ENCODE measurements at regions not wholly inside any gene's neighbourhood (a gene's known extent, or its start where the extent isn't known, plus 50 kb on each side); places are given as distances from the start of the nearest gene placed in this dataset.
"Not testable (repeated sequence)": the region's sequence is repeated elsewhere in the genome, so short reads cannot be mapped to it uniquely, and the experiment has no call there.

DNA sequence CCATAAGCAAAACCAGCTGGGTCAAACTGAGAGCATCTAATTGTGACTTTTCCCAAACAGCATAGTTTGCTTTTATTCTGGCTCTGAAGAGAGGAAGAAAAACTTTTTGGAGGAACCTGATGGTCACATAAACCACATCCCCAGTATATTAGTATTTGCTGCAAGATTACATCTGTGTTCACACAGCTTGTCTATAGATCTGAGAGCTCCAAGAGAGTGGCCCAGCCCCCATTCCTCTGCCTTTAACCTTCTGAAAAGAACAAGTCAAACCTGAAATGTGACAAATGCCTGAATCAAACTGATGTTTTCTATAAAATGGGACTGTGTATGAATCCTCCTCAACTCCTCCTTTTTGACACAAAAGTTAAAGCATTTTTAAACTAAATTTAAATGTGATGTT, 435.2 kb downstream of the ZNF479 start:
- not testable (repeated sequence) for DNase-seq (ENCODE audit: low spot score)

DNA sequence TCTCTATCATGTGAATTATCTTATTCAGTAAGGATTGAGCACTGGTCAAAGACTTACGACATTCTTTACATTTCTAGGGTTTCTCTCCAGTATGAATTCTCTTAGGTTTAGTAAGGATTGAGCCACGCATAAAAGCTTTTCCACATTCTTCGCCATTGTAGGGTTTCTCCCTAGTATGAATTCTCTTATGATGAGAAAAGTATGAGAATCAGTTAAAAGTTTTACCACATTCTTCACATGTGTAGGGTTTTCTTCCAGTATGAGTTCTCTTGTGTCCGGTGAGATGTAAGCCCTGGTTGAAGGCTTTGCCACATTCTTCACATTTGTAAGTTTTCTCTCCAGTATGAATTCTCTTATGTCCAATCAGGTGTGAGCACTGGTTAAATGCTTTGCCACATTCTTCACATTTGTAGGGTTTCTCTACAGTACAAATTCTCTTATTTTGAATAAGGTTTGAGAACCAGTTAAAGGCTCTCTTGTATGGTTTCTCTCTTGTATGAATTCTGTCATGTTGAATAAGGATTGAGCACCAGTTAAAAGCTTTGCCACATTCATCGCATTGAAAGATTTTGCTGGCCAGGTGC, 445.9 kb downstream of the ZNF479 start:
- no peak for DNase-seq (ENCODE audit: low spot score)

DNA sequence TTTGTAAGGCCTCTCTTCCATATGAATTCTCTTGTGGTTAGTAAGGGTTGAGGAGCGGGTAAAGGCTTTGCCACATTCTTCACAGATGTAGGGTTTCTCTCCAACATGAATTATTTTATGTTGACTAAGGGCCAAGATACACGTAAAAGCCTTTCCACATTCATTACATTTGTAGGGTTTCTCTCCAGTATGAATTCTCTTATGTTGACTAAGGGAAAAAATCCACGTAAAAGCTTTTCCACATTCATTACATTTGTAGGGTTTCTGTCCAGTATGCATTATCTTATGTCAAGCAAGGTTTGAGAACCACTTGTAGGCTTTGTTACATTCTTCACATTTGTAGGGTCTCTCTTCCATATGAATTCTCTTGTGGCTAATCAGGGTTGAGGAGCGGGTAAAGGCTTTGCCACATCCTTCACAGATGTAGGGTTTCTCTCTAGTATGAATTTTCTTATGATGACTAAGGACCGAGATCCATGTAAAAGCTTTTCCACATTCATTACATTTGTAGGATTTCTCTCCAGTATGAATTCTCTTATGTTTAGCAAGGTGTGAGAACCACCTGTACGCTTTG, 493.0 kb downstream of the ZNF479 start:
- no peak for DNase-seq (ENCODE audit: low spot score)

DNA sequence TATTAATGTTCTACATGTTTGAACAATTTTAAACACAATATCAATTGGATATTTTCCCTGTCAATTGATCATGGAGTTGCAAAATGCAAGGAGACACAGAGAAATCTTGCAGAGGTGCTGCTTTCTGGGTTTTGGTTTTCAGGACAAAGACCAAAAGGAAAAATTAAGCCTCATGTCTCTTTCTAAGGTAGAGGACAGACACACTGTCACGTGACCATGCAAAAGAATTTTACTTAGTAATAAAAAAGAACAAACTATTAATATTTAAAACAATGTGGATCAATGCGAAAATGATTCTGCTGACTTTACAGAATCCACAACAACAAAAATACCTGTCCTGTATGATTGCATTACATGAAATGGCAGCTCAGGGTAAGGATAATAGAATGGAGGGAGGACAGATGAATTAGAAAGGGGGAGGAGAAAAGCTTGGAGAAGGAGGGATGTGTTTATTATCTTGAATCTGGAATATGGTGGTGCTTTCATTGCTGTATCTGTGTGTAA, 493.7 kb upstream of the NUPR2 start:
- DNase-seq (ENCODE audit: low spot score) = no peak

DNA sequence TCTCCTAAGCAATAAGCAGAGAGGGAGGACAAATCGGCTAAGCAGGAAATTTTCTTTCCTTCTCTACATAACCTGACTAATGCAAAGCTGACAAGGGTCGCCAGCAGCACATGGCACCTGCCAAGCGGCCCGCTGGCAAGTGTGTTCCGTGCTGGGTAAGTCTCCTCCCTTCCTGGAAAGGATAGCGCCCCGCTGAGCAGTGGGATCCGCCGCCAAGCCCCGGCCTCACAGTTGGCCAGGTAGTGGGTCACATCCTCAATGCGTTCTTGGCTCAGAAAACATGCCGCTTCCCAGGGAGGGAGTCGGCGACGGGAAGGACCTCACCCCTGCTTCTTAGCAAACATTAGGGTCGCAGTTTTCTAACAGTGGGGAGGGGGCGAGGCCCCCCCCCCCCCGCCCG, 488.9 kb upstream of the NUPR2 start:
- no peak for DNase-seq (ENCODE audit: low spot score)

DNA sequence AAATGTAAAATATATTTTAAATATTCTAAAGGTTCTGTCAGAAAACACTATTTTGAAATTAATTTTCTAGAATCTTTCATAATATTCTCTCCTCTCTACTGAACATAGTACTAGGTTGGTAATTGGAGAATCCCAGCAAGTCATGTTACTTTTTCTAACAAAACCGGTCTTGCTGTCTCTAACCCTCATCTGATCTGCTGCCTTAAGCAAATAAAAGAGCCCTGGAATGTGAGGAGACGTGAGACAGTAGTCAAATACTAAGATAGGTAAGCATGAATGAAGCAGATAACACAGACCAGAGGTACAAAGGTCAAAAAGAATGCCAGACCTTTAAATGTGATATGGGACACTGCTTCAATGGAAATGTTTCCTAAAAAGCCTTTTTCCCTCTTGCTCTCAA, 462.4 kb upstream of the NUPR2 start:
- DNase-seq (ENCODE audit: low spot score) = no peak

DNA sequence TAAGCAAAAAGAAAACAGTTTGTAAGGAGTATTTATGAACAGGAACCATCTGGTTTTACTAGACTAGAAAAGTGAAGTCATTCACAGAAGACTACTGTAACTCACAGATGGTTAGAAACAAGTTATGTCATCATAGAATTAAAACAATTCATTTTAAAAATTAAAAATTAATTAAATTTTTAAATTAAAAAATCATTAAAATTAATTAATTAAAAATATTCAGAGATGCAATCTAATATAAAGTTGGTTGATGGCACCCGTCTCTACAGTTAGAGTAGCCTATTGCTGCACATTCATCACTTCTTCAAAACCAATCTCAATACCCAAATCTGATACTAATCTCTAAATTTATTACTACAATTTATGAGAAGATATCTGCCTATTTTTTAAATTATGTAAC, 454.8 kb upstream of the NUPR2 start:
- no peak for DNase-seq (ENCODE audit: low spot score)

DNA sequence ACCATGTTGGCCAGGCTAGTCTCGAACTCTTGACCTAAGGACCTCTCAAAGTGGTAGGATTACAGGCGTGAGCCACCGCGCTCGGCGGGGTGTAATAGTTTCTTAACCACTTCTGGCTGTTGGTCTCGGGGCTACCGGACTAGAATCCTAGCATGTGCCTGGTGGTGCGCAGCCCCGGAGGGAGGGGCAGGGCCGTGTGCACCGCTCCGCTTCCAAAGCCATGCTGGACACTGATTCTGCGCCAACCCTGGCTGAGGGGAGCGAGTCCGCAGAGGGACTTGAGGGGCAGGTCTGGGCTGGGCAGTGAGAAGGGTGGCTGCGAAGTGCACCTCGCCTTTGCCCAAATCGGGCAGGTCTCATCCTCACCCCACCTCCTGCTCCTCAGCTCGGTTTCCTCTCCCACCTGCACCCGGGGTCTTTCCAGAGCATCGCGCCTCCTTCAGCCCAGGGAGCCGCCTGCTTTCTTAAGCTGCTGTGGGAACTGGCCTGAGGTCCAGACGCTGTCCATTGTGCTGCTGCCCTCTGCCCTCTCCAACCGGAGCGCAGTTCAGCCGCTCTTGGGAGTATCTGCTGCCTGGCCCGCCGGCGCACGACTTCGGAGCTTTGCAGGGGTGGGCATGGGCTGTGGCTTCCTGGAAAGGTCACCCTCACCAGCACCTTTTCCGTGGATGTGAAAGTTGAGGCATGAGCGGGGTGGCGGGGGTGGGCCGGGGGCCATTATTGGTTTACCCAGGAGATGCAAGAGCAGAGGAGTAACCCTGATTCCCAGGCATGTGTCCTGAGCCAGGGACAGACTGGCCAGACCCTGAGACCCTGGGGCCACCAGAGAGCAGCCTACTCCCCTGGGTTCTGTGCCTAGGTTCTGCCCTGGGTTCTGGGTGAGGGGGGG, 422.6 kb upstream of the NUPR2 start:
- DNase-seq (ENCODE audit: low spot score) = no peak

DNA sequence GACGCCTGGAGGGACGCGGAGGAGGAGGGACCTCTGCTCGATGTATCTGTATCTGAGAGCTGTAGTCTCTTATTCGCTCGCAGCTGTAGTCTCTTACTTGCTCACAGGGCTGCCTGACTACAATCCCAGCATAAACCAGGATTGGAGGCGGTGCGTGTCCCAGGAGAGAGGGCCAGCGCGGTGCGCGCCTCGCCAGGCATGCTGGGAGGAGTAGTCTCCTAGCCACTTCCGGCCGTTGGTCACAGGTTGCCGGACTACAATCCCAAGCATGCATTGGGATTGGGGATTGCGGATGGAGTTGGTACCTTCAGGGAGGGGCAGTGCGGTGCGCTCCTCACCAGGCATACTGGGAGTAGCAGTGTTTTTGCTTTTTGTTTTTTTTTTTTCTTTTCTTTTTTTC, 421.7 kb upstream of the NUPR2 start:
- no peak for DNase-seq (ENCODE audit: low spot score)

DNA sequence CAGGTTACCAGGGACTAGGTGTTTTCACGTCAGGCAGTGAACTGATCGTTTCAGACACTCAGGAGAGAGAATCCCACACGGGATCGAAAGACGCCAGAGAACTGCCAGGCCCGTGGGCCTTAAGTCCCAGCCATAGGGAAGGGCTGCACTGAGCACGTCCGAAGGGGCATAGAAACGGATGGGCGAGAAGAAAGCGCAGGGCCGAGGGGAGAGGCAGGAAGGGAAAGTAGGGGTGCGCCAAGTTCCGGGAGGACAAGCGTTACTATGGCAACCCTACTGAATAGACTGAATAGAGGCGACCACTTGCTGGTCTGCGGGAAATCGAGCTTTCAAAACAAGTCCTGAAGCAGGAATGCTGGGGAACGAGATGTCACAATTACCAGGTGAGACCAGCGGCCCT, 421.3 kb upstream of the NUPR2 start:
- no peak for DNase-seq (ENCODE audit: low spot score)

DNA sequence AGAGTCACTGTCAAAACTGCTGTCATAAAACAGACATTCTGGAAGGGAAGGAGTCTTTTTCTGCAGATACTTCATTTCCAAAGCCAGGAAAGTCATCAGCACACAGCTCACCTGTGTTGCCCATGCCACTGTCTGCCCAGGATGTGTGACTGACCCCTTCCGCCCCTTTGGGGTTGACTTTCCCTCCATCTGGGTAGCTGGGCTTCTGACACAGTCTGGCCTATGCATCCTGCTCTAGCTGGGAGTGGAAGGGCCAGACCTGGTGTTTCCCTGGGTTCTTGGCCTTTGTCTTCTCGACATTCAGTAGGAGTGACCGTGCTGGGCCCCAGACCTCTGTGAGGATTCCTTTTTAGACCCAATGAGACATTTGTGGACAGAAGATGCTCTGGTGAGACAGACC, 378.9 kb upstream of the NUPR2 start:
- no peak for DNase-seq (ENCODE audit: low spot score)

DNA sequence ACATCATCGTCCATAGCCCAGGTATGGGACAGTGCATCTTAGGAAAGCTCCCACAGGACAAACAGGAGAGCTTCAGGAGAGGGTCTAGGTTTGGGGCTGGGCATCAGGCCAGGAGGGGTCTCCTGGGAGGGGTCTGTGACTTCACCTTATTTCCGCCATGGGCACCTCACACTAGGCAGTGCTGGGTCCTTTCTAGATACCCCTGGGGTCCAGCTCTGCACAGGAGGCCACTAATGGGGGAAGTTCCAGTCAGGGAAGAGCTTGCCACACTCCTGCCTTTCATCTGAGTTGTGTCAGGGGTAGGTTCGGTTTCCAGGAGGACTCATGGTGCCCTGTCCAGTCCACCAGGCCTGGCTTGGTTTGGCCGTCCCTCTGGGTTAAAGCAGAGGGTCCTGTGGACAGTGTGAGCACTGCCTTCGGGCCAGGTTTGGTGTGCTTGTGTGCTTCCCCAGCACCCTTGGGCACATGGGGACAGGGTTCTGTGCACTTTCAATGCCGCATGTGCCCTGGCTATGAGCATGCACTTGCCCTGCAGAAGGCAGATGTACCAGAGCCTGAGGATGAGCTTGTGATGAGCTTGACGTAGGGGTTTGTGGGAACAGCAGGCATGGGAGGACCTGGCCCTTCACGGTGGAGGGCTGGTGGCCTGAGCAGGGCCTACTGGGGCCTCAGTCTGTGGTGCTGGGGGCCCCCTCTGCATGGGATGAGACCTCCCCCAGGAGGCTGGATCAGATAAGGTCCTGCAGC, 377.7 kb upstream of the NUPR2 start:
- no peak for DNase-seq (ENCODE audit: low spot score)

DNA sequence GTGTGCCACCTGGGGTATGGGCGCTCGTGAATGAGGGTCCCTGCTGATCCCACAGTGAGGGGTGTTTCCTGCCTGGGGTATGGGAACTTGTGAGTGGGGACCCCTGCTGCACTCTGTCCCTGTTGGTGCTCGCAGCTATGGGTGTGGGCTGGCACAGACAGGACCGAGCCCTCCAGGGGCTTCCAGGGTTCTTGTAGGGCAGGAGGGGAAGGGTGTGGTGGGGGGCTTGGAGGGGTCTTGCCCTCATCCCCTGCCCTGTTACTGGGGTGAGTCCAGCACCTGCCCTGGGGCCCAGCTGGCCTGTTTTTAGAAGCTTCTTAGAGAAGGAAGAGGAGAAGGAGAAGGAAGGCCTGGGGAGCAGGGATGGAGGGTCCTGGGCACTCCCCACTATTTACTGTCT, 377.0 kb upstream of the NUPR2 start:
- DNase-seq (ENCODE audit: low spot score) = no peak

DNA sequence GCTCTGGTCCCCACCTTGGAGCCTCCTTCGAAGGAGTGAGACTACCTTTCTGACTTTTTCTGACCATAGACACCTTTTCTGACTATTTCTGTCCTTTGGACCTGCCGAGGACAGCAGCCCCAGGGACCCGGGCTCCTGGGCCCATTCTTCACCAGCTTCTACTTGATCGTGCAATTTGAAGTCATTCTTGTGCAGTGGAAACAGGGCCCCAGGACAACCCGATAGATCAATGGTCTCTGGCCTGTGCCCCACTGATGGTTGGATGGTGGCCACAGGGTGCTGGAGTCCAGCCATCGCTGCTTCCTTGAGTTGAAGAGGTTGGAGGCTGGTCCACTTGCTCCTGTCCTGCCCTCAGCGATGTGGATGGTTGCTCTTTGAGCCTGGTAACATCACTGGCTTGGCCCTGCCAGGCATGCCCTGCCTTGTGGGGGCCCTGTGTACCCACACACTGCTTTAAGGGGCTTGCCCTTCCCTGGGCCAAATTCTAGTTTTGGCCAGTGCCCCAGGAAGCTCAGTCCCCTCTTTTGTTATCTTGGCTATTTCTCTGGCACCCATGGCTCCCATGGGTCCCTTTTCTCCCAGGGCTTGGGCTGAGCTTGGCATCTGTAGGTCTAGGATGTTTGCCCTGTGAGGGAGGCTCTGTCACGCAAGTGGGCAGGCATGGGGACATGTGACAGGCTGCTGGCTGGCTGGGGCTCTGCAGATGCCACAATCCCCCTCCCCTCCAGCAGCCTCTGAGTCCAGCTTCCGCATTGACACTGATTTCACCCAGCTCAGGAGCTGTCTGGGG, 375.6 kb upstream of the NUPR2 start:
- DNase-seq (ENCODE audit: low spot score) = no peak

DNA sequence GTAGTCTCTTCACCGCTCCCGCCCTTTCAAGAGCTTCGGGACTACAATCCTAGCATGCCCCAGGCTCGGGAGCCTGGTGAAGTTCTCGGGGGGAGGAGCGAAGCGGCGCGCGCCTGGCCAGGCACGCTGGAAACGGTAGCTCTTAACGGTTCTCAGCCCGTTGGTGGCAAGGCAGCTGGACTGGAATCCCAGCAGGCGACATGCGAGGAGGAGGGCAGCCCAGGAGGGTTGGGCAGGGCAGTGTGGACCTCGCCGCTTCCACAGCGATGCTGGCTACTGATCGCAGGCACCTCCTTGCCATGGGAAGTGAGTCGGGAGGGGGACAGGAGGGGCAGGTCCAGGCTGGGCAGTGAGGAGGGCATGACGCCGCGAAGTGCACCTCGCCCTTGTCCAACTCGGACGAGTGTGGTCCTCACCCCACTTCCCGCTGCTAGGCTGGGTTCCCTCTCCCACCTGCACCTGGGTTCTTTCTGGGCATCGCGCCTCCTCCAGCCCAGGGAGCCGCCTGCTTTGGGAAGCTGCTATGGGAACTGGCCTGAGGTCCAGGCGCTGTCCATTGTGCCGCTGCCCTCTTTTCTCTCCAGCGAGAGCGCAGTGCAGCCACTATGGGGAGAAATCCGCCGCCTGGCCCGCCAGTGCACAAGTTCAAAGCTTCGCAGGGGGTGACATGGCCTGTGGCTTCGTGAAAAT, 367.8 kb upstream of the NUPR2 start:
- DNase-seq (ENCODE audit: low spot score) = no peak

DNA sequence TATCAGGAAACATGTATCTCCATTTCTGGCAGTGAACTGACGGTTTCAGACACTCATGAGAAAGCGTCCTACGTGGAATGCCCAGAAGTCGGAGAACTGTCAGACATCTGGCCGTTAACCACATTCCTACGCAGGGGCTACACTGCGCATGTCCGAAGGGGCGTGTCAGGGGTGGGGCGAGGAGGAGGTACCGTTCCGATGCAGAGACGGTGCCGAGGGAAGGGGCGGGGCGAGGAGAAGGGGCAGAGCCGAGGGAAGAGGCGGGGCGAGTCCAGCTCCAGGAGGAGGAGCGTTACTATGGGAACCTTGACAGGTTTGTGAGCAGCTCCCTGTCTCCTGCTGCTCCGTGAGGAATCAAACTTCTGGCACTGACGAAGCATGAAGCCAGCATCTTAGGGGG, 366.9 kb upstream of the NUPR2 start:
- DNase-seq (ENCODE audit: low spot score) = no peak

DNA sequence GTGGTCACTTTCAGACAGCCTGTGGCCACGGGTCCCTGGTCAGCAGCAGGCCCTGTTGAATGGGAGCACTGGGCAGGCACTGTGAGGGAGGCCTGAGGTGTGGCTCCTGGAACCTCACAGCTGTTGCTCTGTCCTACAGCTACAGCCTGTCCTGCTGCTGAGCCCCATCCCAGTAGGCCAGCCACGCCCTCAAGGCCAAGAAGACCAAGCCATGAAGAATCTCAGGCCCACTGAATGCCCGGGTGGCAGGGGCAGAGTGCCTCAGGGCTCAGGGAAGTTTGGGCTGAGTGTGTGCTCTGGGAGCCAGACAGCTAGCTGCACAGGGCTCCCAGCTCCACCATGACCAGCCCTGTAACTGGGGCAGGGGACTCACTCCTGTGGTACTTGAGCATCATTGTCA, 363.5 kb upstream of the NUPR2 start:
- no peak for DNase-seq (ENCODE audit: low spot score)

DNA sequence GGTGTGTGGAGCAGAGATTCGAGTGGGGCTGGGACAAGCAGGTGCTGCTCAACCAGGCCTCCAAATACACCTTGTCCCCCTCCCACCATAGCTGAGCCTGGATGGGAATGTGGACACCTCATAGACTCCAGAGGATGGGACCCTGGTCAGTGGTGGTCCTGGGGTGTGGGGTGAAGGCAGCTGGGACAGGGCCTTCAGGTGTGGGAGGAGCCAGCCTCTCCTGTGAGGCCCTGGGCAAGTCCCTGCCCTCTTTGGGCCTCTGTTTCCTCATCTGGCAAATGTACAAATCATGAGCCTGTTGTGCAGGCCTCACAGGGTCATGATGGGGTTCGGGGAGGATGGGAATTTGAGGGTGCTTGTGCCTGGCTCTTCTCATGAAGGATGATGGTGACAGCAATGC, 362.9 kb upstream of the NUPR2 start:
- DNase-seq (ENCODE audit: low spot score) = no peak

DNA sequence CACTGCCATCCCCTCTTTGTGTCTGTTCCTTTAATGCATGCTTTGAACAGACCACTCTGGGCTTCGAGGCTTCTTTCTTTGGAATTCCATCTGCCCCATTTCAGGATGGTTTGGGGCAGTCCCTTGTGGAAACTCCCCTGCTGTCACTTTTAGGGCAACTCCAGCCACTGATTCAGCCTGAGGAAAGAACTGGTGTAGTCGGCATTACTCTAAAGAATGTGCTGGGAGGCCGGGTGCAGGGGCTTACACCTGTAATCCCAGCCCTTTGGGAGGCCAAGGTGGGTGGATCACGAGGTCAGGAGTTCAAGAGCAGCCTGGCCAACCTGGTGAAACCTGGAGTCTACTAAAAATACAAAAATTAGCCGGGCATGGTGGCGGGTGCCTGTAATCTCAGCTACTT, 358.1 kb upstream of the NUPR2 start:
- DNase-seq (ENCODE audit: low spot score) = no peak

DNA sequence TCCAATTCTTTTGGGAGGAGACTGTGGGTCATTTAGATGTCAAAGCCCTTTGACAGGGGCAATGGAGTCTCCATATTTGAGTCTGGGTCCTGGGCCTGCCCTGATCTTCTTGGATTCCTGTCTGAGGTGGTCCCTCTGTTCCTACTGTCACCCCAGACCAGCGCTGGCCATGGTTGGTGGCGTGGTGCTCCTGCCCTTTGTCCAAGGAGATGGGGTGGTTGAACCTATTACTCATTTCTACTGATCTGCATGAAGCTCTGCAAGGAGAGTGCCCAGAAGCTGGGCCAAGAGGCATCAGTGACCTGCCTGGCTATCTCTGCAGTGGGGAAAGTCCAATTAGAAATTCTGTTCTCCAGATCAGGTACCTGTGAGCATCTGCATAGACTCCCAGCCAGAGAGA, 355.6 kb upstream of the NUPR2 start:
- no peak for DNase-seq (ENCODE audit: low spot score)
